Cardiac muscle cell (in vitro differentiated cells and primary cell): ENCODE measurements at regions not wholly inside any gene's neighbourhood (a gene's known extent, or its start where the extent isn't known, plus 50 kb on each side); places are given as distances from the start of the nearest gene placed in this dataset.

Source experiments
- DNase-seq, 2 donors: peaks; one replicate each; pipeline versions ENCODE4 v3.0.0 to v3.0.0-alpha.2; 2010 to 2017; ENCODE audit warnings: low read depth in 1 of 2, low spot score in 1 of 2
- H3K27ac ChIP-seq: fragments of 200-600 bp; sonication (generic); 2 replicates; pipeline ENCODE4 v1.5.1; 2016
- H3K27me3 ChIP-seq: fragments of 200-600 bp; sonication (generic); 2 replicates; pipeline ENCODE4 v1.6.0; 2016; ENCODE audit warnings: control low read depth
- H3K36me3 ChIP-seq: fragments of 200-600 bp; sonication (generic); 2 replicates; pipeline ENCODE4 v1.5.1; 2016; ENCODE audit warnings: control low read depth
- H3K4me1 ChIP-seq: fragments of 200-600 bp; sonication (generic); 2 replicates; pipeline ENCODE4 v1.8.1; 2017; ENCODE audit warnings: low read depth, mild to moderate bottlenecking, mixed run types
- H3K4me3 ChIP-seq: fragments of 200-600 bp; sonication (generic); 2 replicates; pipeline ENCODE4 v1.5.1; 2016; ENCODE audit warnings: mild to moderate bottlenecking
- H3K9me3 ChIP-seq: fragments of 200-600 bp; sonication (generic); 2 replicates; pipeline ENCODE4 v1.5.1; 2017; ENCODE audit warnings: low read depth, mild to moderate bottlenecking, control low read depth
- TF ChIP-seq, protein P1 (sequence below): IDR thresholded peaks from 2 replicates; pipeline ENCODE4 v1.5.1; 2012; ENCODE audit warnings: low read depth, mild to moderate bottlenecking, low read length

GRCh38 chr7:67505449-67505848, 508.8 kb downstream of the TYW1 start:
- TF ChIP-seq, protein P1, sequence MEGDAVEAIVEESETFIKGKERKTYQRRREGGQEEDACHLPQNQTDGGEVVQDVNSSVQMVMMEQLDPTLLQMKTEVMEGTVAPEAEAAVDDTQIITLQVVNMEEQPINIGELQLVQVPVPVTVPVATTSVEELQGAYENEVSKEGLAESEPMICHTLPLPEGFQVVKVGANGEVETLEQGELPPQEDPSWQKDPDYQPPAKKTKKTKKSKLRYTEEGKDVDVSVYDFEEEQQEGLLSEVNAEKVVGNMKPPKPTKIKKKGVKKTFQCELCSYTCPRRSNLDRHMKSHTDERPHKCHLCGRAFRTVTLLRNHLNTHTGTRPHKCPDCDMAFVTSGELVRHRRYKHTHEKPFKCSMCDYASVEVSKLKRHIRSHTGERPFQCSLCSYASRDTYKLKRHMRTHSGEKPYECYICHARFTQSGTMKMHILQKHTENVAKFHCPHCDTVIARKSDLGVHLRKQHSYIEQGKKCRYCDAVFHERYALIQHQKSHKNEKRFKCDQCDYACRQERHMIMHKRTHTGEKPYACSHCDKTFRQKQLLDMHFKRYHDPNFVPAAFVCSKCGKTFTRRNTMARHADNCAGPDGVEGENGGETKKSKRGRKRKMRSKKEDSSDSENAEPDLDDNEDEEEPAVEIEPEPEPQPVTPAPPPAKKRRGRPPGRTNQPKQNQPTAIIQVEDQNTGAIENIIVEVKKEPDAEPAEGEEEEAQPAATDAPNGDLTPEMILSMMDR, result no peak
- no peak for DNase-seq
- Histone ChIP-seq H3K36me3 (no peaks in the 10 kb centered on the region), H3K9me3 (no peaks in the 10 kb centered on the region), H3K4me3 (no peak overlapping the region), H3K4me1 (no peaks in the 10 kb centered on the region), H3K27me3 (no peaks in the 10 kb centered on the region), H3K27ac (no peak overlapping the region)

GRCh38 chr7:67512481-67512880, 515.8 kb downstream of the TYW1 start:
- Histone ChIP-seq H3K27me3 (no peaks in the 10 kb centered on the region), H3K4me3 (no peak overlapping the region), H3K36me3 (no peaks in the 10 kb centered on the region), H3K4me1 (no peaks in the 10 kb centered on the region), H3K9me3 (no peaks in the 10 kb centered on the region), H3K27ac (no peak overlapping the region)
- DNase-seq, result no peak
- TF ChIP-seq, protein P1, result no peak

- no peak overlapping the region for H3K4me3 ChIP-seq
- H3K36me3 ChIP-seq, result no peaks in the 10 kb centered on the region
- no peak overlapping the region for H3K27ac ChIP-seq
- H3K4me1 ChIP-seq, result no peaks in the 10 kb centered on the region
- no peaks in the 10 kb centered on the region for H3K27me3 ChIP-seq
- TF ChIP-seq, protein P1, result no peak
- no peaks in the 10 kb centered on the region for H3K9me3 ChIP-seq
- no peak for DNase-seq
These were observed 521.9 kb downstream of the TYW1 start for GRCh38 chr7:67518580-67518979.

- Histone ChIP-seq H3K36me3 (no peaks in the 10 kb centered on the region), H3K4me3 (no peak overlapping the region), H3K9me3 (no peaks in the 10 kb centered on the region), H3K4me1 (no peaks in the 10 kb centered on the region), H3K27ac (no peak overlapping the region), H3K27me3 (no peaks in the 10 kb centered on the region)
- DNase-seq, result no peak
- TF ChIP-seq, protein P1, result no peak
These were observed 522.5 kb downstream of the TYW1 start for GRCh38 chr7:67519171-67519570.

GRCh38 chr7:67522504-67522903, 525.9 kb downstream of the TYW1 start:
- no peaks in the 10 kb centered on the region for H3K4me1 ChIP-seq
- no peaks in the 10 kb centered on the region for H3K9me3 ChIP-seq
- no peaks in the 10 kb centered on the region for H3K27me3 ChIP-seq
- DNase-seq, result no peak
- H3K4me3 ChIP-seq, result no peak overlapping the region
- H3K36me3 ChIP-seq, result no peaks in the 10 kb centered on the region
- H3K27ac ChIP-seq, result no peak overlapping the region
- TF ChIP-seq, protein P1, result no peak

- Histone ChIP-seq H3K4me1 (no peaks in the 10 kb centered on the region), H3K27ac (no peak overlapping the region), H3K9me3 (no peaks in the 10 kb centered on the region), H3K4me3 (no peak overlapping the region), H3K36me3 (no peaks in the 10 kb centered on the region), H3K27me3 (no peaks in the 10 kb centered on the region)
- no peak for DNase-seq
- TF ChIP-seq, protein P1, result no peak
These were observed 527.1 kb downstream of the TYW1 start for GRCh38 chr7:67523713-67524112.
